ENCODE measurements at regions not wholly inside any gene's neighbourhood (a gene's known extent, or its start where the extent isn't known, plus 50 kb on each side); places are given as distances from the start of the nearest gene placed in this dataset.

DNA sequence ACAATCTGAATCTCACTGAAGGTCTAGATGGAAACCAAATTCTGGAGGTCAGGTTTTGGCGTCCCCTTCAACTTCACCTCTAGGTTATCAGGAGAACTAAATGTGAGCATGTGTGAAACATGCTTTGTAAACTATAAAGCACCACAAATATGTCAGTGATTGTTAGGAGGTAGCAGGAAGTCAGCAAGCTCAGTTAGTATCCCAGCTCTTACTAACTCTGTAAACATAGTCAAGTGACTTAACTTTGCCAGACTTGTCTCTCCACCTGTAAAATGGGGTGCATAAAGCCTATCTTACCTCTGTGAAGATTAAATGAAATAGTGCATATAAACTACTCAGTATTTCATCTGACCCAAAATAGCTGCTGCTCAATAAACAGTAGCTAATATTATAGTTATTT, 121.5 kb downstream of the INSIG2 start:
- TF ChIP-seq EZH2phosphoT487 (IDR thresholded peaks at IDR 0.05) (no peak), EZH2 (IDR thresholded peaks at IDR 0.05) (no peak)
- TF ChIP-seq, protein P1, sequence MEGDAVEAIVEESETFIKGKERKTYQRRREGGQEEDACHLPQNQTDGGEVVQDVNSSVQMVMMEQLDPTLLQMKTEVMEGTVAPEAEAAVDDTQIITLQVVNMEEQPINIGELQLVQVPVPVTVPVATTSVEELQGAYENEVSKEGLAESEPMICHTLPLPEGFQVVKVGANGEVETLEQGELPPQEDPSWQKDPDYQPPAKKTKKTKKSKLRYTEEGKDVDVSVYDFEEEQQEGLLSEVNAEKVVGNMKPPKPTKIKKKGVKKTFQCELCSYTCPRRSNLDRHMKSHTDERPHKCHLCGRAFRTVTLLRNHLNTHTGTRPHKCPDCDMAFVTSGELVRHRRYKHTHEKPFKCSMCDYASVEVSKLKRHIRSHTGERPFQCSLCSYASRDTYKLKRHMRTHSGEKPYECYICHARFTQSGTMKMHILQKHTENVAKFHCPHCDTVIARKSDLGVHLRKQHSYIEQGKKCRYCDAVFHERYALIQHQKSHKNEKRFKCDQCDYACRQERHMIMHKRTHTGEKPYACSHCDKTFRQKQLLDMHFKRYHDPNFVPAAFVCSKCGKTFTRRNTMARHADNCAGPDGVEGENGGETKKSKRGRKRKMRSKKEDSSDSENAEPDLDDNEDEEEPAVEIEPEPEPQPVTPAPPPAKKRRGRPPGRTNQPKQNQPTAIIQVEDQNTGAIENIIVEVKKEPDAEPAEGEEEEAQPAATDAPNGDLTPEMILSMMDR (IDR thresholded peaks at IDR 0.05): no peak

All from neural progenitor cell (in vitro differentiated cells).